ENCODE measurements at regions not wholly inside any gene's neighbourhood (a gene's known extent, or its start where the extent isn't known, plus 50 kb on each side); places are given as distances from the start of the nearest gene placed in this dataset.

DNA sequence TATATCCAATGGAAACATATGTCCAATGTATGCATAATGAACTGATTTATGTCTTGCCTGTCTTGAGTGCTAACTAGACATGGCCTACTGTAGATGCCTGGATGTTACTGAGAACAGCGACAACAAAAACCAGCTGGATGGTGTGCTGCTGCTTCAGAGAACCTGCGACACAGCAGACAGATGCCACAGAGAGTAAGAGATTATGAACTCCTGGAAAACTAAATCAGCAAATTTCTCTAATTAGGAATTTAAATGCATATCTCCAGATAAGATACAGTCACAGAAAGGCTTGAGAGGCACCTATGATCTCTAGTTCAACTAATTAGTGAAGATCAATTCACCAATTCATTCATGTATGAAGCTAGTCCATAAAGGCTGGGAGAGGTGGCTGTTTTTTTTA lies 1508.0 kb upstream of the TENM4 start:
- Histone ChIP-seq H4K20me1 (ENCODE audit: control insufficient read depth, insufficient read depth) (no peaks in the 10 kb centered on the region), H2AFZ (ENCODE audit: control insufficient read depth, low read depth, low read length) (no peak overlapping the region), H3K27ac (ENCODE audit: control insufficient read depth, insufficient read depth) (no peak overlapping the region), H3K4me1 (ENCODE audit: control insufficient read depth, insufficient read depth, low read length) (no peaks in the 10 kb centered on the region), H3K79me2 (ENCODE audit: control insufficient read depth, insufficient read depth, low read length) (no peaks in the 10 kb centered on the region), H3K27me3 (replicated peaks in 1 of 2; ENCODE audit: control insufficient read depth in 2 of 2, insufficient read depth in 2 of 2, low read length in 1 of 2) (no peaks in the 10 kb centered on the region), H3K9ac (ENCODE audit: control insufficient read depth, insufficient read depth, low read length) (no peak overlapping the region), H3K4me2 (ENCODE audit: control insufficient read depth, insufficient read depth) (no peak overlapping the region), H3K9me3 (replicated peaks; ENCODE audit: control insufficient read depth, insufficient read depth, low read length) (no peaks in the 10 kb centered on the region), H3K36me3 (ENCODE audit: control insufficient read depth in 2 of 2, insufficient read depth in 2 of 2, low read length in 1 of 2) (no peaks in the 10 kb centered on the region), H3K4me3 (no peak overlapping the region)
- TF ChIP-seq HDGF (IDR thresholded peaks at IDR 0.05) (no peak), RBBP5 (conservative IDR thresholded peaks at IDR 0.05) (no peak), MEF2B (IDR thresholded peaks at IDR 0.05; ENCODE audit: partially characterized antibody, poor library complexity, severe bottlenecking) (no peak), NRF1 (conservative IDR thresholded peaks at IDR 0.05; ENCODE audit: low read depth, low read length) (no peak), SUPT20H (IDR thresholded peaks at IDR 0.05; ENCODE audit: borderline replicate concordance, control insufficient read depth, low read depth, low read length) (no peak), EP300 (IDR thresholded peaks at IDR 0.05; ENCODE audit: borderline replicate concordance in 1 of 2, control insufficient read depth in 1 of 2, low read depth in 2 of 2, low read length in 2 of 2) (no peak), IKZF1 (conservative IDR thresholded peaks at IDR 0.05) (no peak), POLR2AphosphoS2 (IDR thresholded peaks at IDR 0.05; ENCODE audit: low read depth, low read length) (no peak), NFXL1 (IDR thresholded peaks at IDR 0.05; ENCODE audit: borderline replicate concordance) (no peak), CHD2 (IDR thresholded peaks at IDR 0.05; ENCODE audit: borderline replicate concordance, low read depth, low read length) (no peak)
- TF ChIP-seq, protein P1, sequence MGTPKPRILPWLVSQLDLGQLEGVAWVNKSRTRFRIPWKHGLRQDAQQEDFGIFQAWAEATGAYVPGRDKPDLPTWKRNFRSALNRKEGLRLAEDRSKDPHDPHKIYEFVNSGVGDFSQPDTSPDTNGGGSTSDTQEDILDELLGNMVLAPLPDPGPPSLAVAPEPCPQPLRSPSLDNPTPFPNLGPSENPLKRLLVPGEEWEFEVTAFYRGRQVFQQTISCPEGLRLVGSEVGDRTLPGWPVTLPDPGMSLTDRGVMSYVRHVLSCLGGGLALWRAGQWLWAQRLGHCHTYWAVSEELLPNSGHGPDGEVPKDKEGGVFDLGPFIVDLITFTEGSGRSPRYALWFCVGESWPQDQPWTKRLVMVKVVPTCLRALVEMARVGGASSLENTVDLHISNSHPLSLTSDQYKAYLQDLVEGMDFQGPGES (IDR thresholded peaks at IDR 0.05) = no peak
- TF ChIP-seq, protein P2, sequence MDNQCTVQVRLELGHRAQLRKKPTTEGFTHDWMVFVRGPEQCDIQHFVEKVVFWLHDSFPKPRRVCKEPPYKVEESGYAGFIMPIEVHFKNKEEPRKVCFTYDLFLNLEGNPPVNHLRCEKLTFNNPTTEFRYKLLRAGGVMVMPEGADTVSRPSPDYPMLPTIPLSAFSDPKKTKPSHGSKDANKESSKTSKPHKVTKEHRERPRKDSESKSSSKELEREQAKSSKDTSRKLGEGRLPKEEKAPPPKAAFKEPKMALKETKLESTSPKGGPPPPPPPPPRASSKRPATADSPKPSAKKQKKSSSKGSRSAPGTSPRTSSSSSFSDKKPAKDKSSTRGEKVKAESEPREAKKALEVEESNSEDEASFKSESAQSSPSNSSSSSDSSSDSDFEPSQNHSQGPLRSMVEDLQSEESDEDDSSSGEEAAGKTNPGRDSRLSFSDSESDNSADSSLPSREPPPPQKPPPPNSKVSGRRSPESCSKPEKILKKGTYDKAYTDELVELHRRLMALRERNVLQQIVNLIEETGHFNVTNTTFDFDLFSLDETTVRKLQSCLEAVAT (IDR thresholded peaks at IDR 0.05) = no peak
- TF ChIP-seq, protein P3, sequence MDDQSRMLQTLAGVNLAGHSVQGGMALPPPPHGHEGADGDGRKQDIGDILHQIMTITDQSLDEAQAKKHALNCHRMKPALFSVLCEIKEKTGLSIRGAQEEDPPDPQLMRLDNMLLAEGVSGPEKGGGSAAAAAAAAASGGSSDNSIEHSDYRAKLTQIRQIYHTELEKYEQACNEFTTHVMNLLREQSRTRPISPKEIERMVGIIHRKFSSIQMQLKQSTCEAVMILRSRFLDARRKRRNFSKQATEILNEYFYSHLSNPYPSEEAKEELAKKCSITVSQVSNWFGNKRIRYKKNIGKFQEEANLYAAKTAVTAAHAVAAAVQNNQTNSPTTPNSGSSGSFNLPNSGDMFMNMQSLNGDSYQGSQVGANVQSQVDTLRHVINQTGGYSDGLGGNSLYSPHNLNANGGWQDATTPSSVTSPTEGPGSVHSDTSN (IDR thresholded peaks at IDR 0.05; ENCODE audit: insufficient replicate concordance, low read depth, low read length) = no peak
- DNase-seq (ENCODE audit: low read depth, low spot score) = no peak
- intact Hi-C loops (cut with micrococcal nuclease; ENCODE audit: unreplicated experiment) = no loop called here
- CTCF ChIA-PET = no interaction called here
- POLR2A ChIA-PET = no interaction called here
- no TSS peak for BruUV-seq (replicated peaks)
- RAD21 ChIA-PET (ENCODE audit: unreplicated experiment) = no interaction called here
- in situ Hi-C loops (cut with MboI) = no loop called here
- SMC1A ChIA-PET (ENCODE audit: uncharacterized antibody, unreplicated experiment) = interaction anchor here (0.7 kb wide), 1 partner anchor 525 kb away, joined by 3 read pairs; no protein-coding TSS in a partner anchor
- 59% methylated on average over 2 of the region's 2 CpGs for WGBS (ENCODE audit: insufficient coverage, insufficient replicate concordance, low lambda C conversion rate, missing lambda C conversion rate)
- no peak for FAIRE-seq
- ATAC-seq = no peak
